HUES6 (cell line): ENCODE measurements at regions not wholly inside any gene's neighbourhood (a gene's known extent, or its start where the extent isn't known, plus 50 kb on each side); places are given as distances from the start of the nearest gene placed in this dataset.

Experiments used
- H3K27ac ChIP-seq: 2 replicates; pipeline ENCODE4 v1.7.0; 2013; ENCODE audit warnings: low read depth, mild to moderate bottlenecking, low read length, inconsistent platforms
- H3K27me3 ChIP-seq: 2 replicates; pipeline ENCODE4 v1.6.1; 2013; ENCODE audit warnings: low read length; ENCODE audit not compliant: control insufficient read depth, insufficient read depth
- H3K36me3 ChIP-seq: 2 replicates; pipeline ENCODE4 v1.6.1; 2013; ENCODE audit warnings: low read length; ENCODE audit not compliant: control insufficient read depth, insufficient read depth
- H3K4me1 ChIP-seq: 2 replicates; pipeline ENCODE4 v1.6.1; 2013; ENCODE audit warnings: low read length; ENCODE audit not compliant: control insufficient read depth, insufficient read depth
- H3K4me3 ChIP-seq: 2 replicates; pipeline ENCODE4 v1.5.1; 2013; ENCODE audit warnings: low read depth, low read length
- H3K9ac ChIP-seq: one replicate; pipeline ENCODE4 v1.6.1; 2013; ENCODE audit warnings: mild to moderate bottlenecking, low read length
- H3K9me3 ChIP-seq: 2 replicates; pipeline ENCODE4 v1.6.1; 2013; ENCODE audit warnings: low read depth, low read length; ENCODE audit not compliant: control insufficient read depth, insufficient read depth

- Histone ChIP-seq H3K4me1 (no peaks in the 10 kb centered on the region; the same call in 1 of the 2 replicates), H3K36me3 (no peaks in the 10 kb centered on the region), H3K4me3 (no peak overlapping the region), H3K9me3 (no peaks in the 10 kb centered on the region), H3K27me3 (no peaks in the 10 kb centered on the region), H3K9ac (no peak overlapping the region), H3K27ac (no peak overlapping the region)
Measured at GRCh38 chr5:158068964-158069363, 210.0 kb upstream of the CLINT1 start.

- no peaks in the 10 kb centered on the region for H3K9me3 ChIP-seq
- H3K27ac ChIP-seq: no peak overlapping the region
- H3K4me1 ChIP-seq: no peaks in the 10 kb centered on the region; the same call in 1 of the 2 replicates
- H3K27me3 ChIP-seq: no peaks in the 10 kb centered on the region
- H3K36me3 ChIP-seq: no peaks in the 10 kb centered on the region
- no peak overlapping the region for H3K4me3 ChIP-seq
- H3K9ac ChIP-seq: no peak overlapping the region
Measured at GRCh38 chr5:158066076-158066475, 207.1 kb upstream of the CLINT1 start.

GRCh38 chr5:158064334-158065123, 205.6 kb upstream of the CLINT1 start:
- Histone ChIP-seq H3K4me3 (no peak overlapping the region), H3K27ac (no peak overlapping the region), H3K27me3 (no peaks in the 10 kb centered on the region), H3K9me3 (no peaks in the 10 kb centered on the region), H3K36me3 (no peaks in the 10 kb centered on the region), H3K4me1 (no peaks in the 10 kb centered on the region; the same call in 1 of the 2 replicates), H3K9ac (no peak overlapping the region)

- Histone ChIP-seq H3K9ac (no peak overlapping the region), H3K27ac (no peak overlapping the region), H3K9me3 (no peaks in the 10 kb centered on the region), H3K27me3 (no peaks in the 10 kb centered on the region), H3K4me3 (no peak overlapping the region), H3K4me1 (0 out of 2 replicates have a peak, but pooled peaks cover 4% of the 10 kb centered on the region), H3K36me3 (no peaks in the 10 kb centered on the region)
Measured at GRCh38 chr5:158063052-158063451, 204.1 kb upstream of the CLINT1 start.

- no peaks in the 10 kb centered on the region for H3K36me3 ChIP-seq
- 0 out of 2 replicates have a peak, but pooled peaks cover 7% of the 10 kb centered on the region for H3K4me1 ChIP-seq
Measured at GRCh38 chr5:158061451-158061850, 202.5 kb upstream of the CLINT1 start.

GRCh38 chr5:158060212-158060611, 201.3 kb upstream of the CLINT1 start:
- Histone ChIP-seq H3K9me3 (no peaks in the 10 kb centered on the region), H3K27me3 (no peaks in the 10 kb centered on the region), H3K27ac (no peak overlapping the region), H3K36me3 (no peaks in the 10 kb centered on the region), H3K4me1 (0 out of 2 replicates have a peak, but pooled peaks cover 7% of the 10 kb centered on the region), H3K4me3 (no peak overlapping the region), H3K9ac (no peak overlapping the region)

More at GRCh38 chr5:158061451-158061850, 202.5 kb upstream of the CLINT1 start:
- no peak overlapping the region for H3K4me3 ChIP-seq
- H3K9me3 ChIP-seq: no peaks in the 10 kb centered on the region
- H3K27me3 ChIP-seq: no peaks in the 10 kb centered on the region
- no peak overlapping the region for H3K9ac ChIP-seq
- no peak overlapping the region for H3K27ac ChIP-seq

- Histone ChIP-seq H3K27me3 (no peaks in the 10 kb centered on the region), H3K4me3 (no peak overlapping the region), H3K9ac (no peak overlapping the region), H3K36me3 (no peaks in the 10 kb centered on the region), H3K27ac (no peak overlapping the region), H3K9me3 (no peaks in the 10 kb centered on the region), H3K4me1 (0 out of 2 replicates have a peak, but pooled peaks cover 7% of the 10 kb centered on the region)
Measured at GRCh38 chr5:158058208-158059120, 199.5 kb upstream of the CLINT1 start.

- Histone ChIP-seq H3K4me1 (0 out of 2 replicates have a peak, but pooled peaks cover 7% of the 10 kb centered on the region), H3K27me3 (no peaks in the 10 kb centered on the region), H3K27ac (no peak overlapping the region), H3K4me3 (no peak overlapping the region), H3K9me3 (no peaks in the 10 kb centered on the region), H3K36me3 (no peaks in the 10 kb centered on the region), H3K9ac (no peak overlapping the region)
Measured at GRCh38 chr5:158056130-158056825, 197.3 kb upstream of the CLINT1 start.

- 0 out of 2 replicates have a peak, but pooled peaks cover 7% of the 10 kb centered on the region for H3K4me1 ChIP-seq
- no peak overlapping the region for H3K4me3 ChIP-seq
- H3K27me3 ChIP-seq: no peaks in the 10 kb centered on the region
- H3K27ac ChIP-seq: no peak overlapping the region
- no peak overlapping the region for H3K9ac ChIP-seq
- no peaks in the 10 kb centered on the region for H3K9me3 ChIP-seq
- no peaks in the 10 kb centered on the region for H3K36me3 ChIP-seq
Measured at GRCh38 chr5:158055111-158055501, 196.2 kb upstream of the CLINT1 start.

GRCh38 chr5:158054223-158055110, 195.5 kb upstream of the CLINT1 start:
- Histone ChIP-seq H3K4me1 (0 out of 2 replicates have a peak, but pooled peaks cover 7% of the 10 kb centered on the region), H3K36me3 (no peaks in the 10 kb centered on the region), H3K9ac (no peak overlapping the region), H3K9me3 (no peaks in the 10 kb centered on the region), H3K27ac (no peak overlapping the region), H3K27me3 (no peaks in the 10 kb centered on the region), H3K4me3 (no peak overlapping the region)
